Superior temporal gyrus (tissue), 1 donor: ENCODE measurements at regions not wholly inside any gene's neighbourhood (a gene's known extent, or its start where the extent isn't known, plus 50 kb on each side); places are given as distances from the start of the nearest gene placed in this dataset.

Experiments used
- DNase-seq: peaks from one replicate; pipeline ENCODE4 v3.0.0-alpha.2; 2016; ENCODE audit errors: extremely low spot score

GRCh38 chr2:118290411-118291250 is 202.4 kb downstream of the INSIG2 start:
- DNase-seq, result no peak

GRCh38 chr2:118279005-118279404 is 190.7 kb downstream of the INSIG2 start:
- DNase-seq, result no peak

GRCh38 chr2:118278046-118278445 is 189.8 kb downstream of the INSIG2 start:
- DNase-seq, result no peak

GRCh38 chr2:118274841-118275510 is 186.7 kb downstream of the INSIG2 start:
- no peak for DNase-seq

GRCh38 chr2:118272391-118272790 is 184.1 kb downstream of the INSIG2 start:
- DNase-seq, result no peak

GRCh38 chr2:118269408-118270051 is 181.3 kb downstream of the INSIG2 start:
- no peak for DNase-seq

- no peak for DNase-seq
Observed at GRCh38 chr2:118268268-118268667, 180.0 kb downstream of the INSIG2 start.

- no peak for DNase-seq
Observed at GRCh38 chr2:118265873-118266455, 177.7 kb downstream of the INSIG2 start.

GRCh38 chr2:118264232-118264990 is 176.1 kb downstream of the INSIG2 start:
- no peak for DNase-seq

- no peak for DNase-seq
Observed at GRCh38 chr2:118257696-118258095, 169.4 kb downstream of the INSIG2 start.

GRCh38 chr2:118255771-118256372 is 167.6 kb downstream of the INSIG2 start:
- no peak for DNase-seq

GRCh38 chr2:118255301-118255700 is 167.0 kb downstream of the INSIG2 start:
- no peak for DNase-seq

GRCh38 chr2:118254116-118254515 is 165.8 kb downstream of the INSIG2 start:
- no peak for DNase-seq

- DNase-seq, result no peak
Observed at GRCh38 chr2:118251427-118251826, 163.2 kb downstream of the INSIG2 start.

GRCh38 chr2:118250463-118250862 is 162.2 kb downstream of the INSIG2 start:
- DNase-seq, result no peak

- DNase-seq, result no peak
Observed at GRCh38 chr2:118250001-118250400, 161.7 kb downstream of the INSIG2 start.

- no peak for DNase-seq
Observed at GRCh38 chr2:118249531-118249930, 161.3 kb downstream of the INSIG2 start.

- no peak for DNase-seq
Observed at GRCh38 chr2:118246726-118247125, 158.5 kb downstream of the INSIG2 start.

- DNase-seq, result no peak
Observed at GRCh38 chr2:118246079-118246478, 157.8 kb downstream of the INSIG2 start.

- DNase-seq, result no peak
Observed at GRCh38 chr2:118244686-118245085, 156.4 kb downstream of the INSIG2 start.

- DNase-seq, result no peak
Observed at GRCh38 chr2:118243031-118243430, 154.8 kb downstream of the INSIG2 start.
